HG03342 (cell line): ENCODE measurements at regions not wholly inside any gene's neighbourhood (a gene's known extent, or its start where the extent isn't known, plus 50 kb on each side); places are given as distances from the start of the nearest gene placed in this dataset.
"Not testable (repeated sequence)": the region's sequence is repeated elsewhere in the genome, so short reads cannot be mapped to it uniquely, and the experiment has no call there.

Source experiments
- ATAC-seq: cut with Tn5 transposase; IDR thresholded peaks from one replicate; pipeline ENCODE4 v1.9.1; 2021; ENCODE audit warnings: mild to moderate bottlenecking, moderate library complexity; ENCODE audit not compliant: unreplicated experiment

DNA sequence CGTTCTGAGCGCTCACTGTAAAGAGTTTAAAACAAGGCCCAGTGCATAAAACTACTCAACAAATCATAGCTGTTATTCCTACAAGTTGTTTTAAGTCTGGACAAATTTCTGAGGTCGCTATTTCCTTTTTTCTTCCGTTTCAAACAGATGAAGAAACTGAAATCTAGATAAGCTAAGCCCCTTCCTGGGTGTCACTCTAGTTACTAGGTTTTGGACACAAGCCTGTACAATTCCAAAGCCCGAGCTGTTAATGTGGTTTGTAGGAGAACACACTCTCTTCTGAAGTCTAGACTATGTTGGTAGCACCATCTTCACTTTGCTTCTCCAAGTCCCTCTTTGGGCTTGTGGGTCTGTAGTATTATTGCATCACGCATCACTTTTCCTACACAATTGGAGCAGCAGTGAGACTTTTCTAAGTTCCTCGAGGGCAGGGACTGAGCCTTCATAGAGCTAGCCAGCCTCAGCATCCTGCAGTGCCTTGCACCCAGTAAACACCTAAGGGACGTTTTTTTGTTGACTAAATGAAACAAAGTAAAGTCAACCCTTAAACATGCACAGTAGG is 142.6 kb upstream of the PROK2 start:
- ATAC-seq = no peak

DNA sequence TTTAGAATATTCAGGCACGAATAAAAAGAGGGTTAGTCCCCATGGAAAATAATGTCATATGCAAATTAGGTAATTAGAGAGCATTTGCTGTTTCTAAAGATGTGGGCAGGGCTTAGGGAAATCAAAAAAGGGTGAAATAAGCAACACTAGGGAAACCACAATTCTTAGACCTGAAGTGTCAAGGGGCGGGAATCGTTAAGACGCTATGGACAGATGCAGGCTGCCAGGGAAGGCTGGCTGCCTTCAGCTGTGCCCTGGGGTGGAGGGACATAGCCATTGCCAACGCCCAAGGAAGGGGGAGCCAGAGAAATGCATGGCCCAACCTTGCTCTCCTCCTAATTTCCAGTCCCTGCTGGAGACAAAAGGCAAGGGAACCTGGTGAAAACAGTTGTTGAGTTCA is 141.7 kb upstream of the PROK2 start:
- ATAC-seq = no peak

DNA sequence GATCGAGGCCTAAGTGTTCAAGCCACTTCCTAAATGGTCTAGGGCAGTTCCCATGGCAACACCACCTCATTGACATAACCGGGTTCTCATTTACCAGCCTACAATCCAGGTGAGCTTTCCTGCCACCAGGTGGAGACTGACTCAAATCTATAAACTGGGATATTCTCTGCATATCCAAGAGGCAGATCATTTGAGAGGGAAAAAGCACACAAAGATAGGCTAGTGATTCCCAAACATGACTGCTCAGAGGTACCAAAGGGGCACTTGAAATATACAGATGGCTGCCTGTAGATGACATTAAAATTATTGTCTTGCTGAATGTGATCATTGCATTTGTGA is 141.3 kb upstream of the PROK2 start:
- ATAC-seq = no peak

DNA sequence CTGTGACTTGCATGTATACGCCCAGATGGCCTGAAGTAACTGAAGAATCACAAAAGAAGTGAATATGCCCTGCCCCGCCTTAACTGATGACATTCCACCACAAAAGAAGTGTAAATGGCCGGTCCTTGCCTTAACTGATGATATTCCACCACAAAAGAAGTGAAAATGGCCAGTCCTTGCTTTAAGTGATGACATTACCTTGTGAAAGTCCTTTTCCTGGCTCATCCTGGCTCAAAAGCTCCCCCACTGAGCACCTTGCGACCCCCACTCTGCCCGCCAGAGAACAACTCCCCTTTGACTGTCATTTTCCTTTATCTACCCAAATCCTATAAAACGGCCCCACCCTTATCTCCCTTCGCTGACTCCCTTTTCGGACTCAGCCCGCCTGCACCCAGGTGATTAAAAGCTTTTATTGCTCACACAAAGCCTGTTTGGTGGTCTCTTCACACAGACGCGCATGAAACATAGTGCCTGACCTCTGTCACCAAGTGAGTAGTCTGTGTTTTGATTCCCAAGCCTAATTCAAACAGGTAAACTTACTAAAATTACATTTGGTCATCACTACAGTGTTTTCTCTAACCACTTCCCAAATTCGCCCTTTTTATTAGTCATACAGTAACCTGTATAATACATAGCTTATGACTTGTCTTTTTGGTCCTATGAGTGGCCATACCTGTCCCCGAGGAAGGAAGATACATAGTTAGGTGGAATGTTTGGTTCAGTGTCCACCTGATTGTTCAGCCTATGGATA is 140.7 kb upstream of the PROK2 start:
- ATAC-seq = not testable (repeated sequence)

DNA sequence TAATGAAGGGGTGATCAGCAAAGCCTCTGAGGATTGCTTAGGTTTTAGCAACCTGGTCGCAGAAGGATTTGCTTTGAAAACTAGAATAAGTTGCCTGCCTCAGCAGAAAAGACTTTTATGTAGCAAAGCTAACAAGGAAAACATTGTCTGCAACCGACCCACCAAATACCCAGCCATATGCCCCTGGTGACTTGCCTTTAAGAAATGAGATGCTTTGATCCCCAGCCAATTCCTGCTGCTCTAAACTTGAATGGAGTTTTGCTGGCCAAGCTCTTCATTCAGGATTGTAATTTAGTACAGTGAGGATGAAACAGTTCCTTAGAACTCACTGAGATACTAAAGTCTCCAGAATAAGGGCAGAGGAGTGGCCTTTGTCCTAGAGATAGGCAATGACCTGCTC is 139.8 kb upstream of the PROK2 start:
- ATAC-seq = no peak

DNA sequence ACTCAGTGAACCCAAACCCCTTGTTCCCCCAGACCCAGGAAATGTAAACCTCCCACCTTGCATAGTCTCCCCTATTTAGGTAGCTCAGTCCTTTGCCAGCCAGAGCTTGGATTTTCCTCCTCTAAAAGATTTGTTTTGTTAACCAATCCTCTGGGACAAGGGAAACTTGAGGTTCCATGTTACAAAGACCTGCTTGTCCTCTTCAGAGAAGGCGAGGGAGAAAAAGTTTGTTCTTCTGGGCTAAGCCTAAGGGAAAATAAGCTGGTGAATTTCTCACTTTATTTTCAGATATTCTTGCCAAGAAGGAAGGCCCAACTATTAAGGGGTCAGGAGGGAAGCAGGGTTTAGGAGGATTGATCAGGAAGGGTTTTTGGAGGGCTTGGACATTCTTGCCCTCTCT is 136.1 kb upstream of the PROK2 start:
- ATAC-seq = no peak

DNA sequence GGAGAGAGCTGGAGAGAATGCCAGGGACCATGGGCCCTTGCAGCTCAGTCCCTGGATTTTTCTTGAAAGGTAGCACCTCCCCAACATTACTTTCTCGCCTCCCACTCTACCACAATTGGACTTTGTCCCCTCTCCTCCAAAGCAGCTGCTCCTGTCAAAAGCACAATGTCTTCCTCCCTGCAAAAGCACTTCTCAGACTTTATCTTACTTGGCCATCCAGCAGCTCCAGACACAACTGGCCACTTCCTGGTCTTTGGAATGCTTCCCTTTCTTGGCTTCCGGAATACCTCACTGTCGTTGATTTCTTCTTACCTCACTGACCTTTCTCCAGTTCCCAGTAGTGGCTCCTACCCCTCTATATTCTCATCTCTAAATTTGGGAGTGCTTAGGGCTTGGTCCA is 134.6 kb upstream of the PROK2 start:
- ATAC-seq = no peak

DNA sequence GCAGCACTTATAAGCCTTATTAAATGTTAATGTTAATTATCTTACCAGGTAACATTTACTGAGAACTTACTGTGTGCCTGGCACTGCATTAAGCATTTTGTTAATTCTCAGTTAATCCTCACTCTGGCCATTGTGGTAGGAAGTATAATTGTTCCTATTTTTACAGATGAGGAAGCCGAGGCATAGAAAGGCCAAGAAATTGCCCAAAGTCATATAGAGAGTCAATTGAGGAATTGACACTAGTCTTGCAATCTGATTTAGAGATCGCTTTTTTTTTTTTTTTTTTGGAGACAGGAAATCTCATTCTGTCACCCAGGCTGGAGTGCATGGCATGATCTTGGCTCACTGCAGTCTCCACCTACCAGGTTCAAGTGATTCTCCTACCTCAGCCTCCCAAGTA is 132.6 kb upstream of the PROK2 start:
- no peak for ATAC-seq

DNA sequence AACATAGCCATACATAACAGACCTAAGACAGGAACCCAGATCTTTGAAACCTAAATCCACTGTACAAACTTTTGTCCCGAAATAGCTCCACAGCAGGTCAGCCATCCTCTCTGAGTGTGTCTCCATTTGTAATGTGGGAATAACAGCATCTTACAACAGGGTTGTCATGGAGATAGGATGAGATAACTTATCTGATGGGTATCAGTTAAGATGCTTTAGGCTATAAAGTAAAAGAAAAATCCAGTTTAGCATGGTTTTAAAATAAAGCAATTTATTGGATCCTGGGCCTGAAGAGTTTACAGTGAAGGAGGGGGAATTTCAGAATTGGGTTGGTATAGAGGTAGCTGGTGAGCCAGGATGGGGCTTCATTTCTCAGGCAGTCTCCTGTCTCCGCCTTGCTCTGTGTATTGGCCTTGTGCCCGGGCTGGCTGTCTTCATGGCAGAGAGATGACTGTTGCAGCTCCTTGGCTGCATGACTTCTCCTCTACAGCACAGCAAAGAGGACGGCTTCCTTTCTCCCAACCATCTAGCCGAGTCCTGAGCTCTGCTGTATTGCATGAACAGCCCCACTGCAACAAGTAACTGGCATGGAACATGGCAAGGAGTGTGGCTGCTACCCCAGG is 131.9 kb upstream of the PROK2 start:
- ATAC-seq = no peak

DNA sequence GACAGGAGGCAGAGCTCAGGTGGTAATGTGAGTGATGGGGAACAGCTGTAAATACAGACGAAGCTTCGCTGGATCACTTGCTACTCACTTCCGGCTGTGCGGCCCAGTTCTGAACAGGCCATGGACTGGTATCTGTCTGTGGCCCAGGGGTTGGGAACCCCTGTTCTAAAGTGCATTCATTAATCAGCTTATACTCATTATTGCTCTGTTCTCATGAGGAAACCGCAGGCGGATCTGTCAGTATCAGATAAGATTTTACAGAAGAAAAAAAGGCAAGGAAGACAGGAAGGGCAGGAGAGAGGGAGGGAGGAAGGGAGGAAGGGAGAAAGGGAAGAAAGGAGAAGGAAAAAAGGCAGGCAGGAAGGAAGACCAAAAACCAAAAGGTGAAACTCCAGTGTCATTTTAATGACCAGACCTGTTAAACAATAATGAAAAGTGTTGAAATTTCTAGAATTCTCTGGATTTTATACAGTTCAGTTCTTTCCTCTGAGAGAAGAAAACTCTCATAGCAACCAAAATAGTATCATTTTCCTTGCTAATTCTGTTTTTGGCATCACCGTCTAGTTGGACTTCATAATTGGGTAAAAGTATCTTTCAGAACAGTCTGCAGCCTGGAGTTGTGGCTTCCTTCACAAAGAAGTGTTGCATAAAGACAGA is 128.0 kb upstream of the PROK2 start:
- no peak for ATAC-seq

DNA sequence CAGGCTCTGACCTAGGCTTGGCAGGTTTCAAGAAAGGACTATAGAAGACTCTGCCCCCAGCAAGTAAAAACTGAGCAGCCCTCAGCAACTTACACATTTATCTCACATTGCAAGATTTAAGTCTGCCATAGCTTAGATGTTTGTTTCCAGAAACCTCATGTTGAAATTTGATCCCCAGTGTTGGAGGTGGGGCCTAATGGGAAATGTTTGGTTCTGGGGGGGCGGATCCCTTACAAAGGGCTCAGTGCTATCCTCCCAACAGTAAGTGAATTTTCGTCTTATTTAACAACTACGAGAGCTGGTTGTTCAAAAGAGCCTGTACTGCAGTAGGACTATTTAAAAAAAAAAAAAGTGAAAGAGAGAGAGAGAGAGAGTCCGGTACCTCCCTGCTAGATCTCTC is 125.2 kb upstream of the PROK2 start:
- ATAC-seq = no peak

DNA sequence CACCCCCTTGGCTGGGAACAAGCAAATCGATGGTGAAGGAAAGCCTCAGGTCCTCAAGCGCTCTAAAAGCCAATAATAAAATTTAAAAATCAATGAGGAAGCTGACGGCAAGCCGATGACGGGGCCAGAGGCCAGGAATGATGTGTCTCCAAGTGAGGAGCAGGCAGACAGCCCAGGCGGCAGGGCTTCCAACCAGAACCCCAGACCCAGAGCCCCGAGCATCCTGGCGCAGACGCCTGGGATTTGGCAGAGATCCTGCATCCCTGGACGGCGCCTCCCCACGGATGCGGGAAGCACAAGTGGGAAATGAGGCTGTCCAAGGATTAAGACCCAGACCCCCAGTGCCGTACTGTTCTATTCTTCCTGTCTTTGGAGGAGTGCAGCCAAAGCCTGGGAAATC is 123.0 kb upstream of the PROK2 start:
- ATAC-seq = no peak

DNA sequence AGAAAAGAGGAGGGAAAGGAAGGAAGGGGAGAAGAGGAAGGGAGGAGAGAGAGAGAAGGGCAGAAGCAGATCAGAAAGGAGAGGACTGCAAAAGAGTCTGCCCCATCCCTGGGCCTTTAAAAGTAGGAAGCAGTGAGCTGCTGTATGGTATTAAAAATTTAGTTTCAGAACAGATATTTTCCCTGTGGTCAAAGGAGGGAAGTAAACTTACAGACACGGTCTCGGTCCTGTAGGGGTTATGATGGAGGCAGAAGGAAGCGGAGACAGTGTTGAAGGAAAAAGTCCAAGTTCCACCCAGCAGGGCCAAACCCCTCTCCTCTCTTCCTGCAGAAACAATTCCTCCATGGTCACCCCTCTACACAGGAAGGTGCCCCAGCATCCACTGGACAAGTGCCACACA is 122.0 kb upstream of the PROK2 start:
- ATAC-seq = no peak

DNA sequence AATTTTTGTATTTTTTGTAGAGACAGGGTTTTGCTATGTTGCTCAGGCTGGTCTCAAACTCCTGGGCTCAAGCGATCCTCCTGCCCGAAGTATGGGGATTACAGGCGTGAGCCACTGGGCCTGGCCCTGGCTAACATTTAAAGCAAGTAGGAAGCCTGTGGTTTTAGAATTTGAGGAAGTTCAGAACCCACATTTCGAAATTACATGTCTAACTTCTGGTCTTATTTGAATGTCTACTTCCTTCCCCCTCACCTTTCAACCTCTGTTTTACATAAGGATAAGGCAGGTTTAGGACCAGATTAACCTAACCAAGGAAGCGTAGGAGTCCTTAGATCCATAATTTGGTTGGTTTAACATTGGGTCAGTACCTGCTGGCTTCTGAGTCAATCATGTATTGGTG is 120.5 kb upstream of the PROK2 start:
- peak; percentile 87 for ATAC-seq

DNA sequence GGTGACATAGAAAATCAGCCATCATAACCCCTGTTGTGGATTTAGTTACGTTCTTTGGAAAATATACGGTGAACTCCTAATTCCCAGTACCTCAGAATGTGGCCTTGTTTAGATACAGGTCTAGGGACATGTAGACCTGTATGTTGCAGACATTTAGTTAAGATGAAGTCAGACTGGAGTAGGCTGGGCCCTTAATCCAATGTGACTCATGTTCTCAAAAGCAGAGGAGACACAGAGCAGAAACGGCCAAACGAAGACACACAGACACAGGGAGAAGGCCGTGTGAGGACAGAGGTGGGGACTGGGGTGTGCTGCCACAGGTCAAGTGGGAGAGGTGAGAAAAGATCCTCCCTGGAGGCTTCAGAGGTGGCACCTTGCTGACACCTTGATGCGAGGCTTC is 119.0 kb upstream of the PROK2 start:
- no peak for ATAC-seq

DNA sequence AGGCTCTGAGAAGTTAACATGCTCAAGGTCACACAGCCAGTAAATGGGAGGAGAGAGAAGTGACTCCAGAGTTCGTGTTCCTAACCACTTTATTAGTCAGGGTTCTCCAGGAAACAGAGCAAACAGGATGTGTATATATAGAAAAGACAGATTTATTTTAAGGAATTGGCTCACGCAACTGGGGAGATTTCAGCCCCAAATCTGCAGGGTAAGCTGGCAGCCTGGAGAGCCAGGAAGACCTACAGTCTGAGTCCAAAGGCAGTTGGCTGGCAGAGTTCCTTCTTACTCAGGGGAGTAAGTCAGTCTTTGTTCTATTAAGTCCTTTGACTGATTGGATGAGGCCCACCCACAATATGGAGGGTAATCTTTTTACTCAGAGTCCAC is 118.2 kb upstream of the PROK2 start:
- ATAC-seq = no peak

DNA sequence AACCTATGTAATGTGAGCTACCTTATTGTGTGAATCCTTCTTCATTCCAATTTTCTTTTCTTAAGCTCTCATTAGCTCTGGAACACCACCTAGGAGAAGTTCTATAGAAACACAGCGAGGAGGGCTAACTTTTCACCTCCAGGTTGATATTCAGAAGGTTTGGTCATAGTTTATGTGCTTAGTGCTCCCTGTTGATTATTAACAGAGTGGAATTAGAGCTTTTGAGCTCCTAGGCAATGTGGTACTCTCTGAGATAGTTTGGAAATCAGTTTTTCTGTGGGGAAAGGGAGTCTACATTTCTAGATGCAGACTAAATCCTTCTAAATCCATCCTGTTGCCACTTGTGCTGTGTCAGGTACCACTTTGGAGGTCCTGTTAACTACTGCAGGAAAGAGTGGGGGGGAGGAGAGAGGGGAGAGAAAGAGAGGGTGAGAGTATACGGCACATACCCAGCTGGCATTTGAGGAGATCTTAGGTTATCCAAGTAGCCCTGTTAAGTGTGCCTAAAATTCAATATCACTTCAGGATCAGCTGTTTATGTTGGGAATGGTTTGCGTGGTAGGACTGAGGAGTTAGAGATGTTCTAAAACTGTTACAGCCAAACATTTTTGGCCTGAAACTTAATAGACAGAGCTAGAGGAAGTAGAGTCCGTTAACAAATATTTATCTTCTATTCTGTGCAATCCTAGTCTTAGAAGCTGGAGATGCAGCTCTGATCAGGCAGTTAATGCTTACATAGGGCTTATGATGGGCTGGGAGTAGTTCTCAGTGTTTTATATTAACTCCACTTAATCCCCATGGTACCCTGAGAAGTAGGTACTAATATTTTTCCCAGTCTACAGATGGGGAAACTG is 117.5 kb upstream of the PROK2 start:
- ATAC-seq = no peak

DNA sequence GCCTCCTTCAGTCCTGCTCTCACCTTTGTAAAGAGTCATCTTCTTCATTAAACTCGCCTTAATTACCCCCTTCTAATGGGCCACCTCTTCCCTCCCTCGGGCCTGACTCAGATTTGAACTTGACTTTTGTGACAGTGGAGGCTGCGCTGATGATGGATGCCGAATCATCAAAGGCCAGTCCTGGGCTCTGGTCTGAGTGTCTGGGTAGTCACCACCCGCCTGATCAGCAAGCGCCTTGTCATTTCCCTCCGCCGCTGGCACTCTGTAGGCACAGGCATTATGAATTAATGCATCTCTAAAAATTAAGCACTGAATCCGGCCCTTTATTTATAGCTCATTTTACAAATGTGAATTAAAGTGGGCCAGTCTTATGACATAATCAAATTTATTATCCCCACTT is 116.7 kb upstream of the PROK2 start:
- no peak for ATAC-seq

DNA sequence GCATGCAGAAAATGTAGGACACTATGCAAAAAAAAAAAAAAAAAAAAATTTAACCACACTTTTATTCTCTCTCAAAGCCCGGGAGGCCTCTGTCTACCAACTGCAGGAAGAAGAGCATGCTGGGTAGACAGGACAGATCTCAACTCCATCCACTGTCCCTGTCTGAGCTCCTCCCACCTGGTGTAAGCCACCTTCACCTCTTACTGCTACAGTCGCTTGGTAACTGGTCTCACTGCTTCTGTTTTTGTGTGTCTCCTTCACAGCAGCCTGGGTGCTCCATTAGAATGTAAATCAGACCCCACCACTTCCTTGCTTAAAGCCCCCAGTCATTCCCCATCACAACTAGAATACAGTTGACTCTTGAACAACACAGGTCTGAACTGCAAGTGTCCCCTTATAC is 115.1 kb upstream of the PROK2 start:
- no peak for ATAC-seq

DNA sequence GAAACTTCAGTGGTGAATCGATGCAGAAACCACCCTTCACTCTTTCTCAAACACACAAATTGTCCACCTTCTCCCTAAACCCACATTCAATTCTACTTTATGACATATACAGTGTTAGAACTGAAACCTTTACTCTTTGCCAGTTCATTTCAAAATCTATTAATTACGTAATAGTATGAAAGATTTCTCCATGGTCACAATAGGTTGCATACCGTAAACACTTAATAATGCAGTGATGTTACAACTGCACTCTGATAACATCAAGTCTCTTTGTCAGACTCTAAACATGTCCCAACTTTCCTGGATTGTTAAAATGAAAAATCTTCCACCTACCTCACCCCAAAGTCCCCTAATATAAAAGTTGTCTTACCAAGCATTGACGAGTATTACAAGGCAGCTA is 111.8 kb upstream of the PROK2 start:
- no peak for ATAC-seq

DNA sequence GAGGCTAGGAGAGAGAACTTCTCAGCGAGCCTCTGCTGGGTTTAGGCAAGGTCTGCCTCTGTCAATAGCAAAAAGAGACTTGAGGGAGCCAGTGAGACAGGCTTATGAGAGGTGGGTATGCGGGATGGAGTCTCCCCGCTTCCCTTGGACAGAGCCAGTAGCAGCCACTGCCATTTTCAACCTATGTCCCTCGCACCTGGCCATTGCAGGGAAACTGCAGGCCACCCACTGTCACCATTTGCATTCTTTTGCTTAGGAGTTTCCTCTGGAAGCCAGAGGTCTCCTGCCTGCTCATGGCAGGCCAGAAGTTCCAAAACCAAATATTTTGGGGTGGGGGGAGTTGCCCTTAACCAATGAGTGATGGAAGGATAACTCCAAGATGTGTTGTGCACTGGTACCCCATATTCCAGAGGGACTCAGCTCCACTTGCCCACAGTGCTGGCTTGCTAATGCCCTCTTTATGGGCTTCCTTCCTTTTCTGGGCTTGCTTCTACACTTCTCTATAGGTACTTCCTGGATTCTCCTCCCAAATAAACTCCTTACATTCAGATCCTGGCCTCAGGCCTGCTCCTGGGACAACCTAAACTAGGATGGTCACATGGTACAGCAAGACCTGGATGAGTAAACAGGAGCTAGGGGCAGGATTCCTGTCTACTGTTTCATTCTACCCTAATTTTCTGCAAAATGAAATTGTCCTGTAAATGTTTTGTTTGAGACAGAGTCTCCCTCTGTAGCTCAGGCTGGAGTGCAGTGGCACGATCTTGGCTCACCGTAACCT is 108.9 kb upstream of the PROK2 start:
- ATAC-seq = no peak
